ENCODE measurements at regions not wholly inside any gene's neighbourhood (a gene's known extent, or its start where the extent isn't known, plus 50 kb on each side); places are given as distances from the start of the nearest gene placed in this dataset.

DNA sequence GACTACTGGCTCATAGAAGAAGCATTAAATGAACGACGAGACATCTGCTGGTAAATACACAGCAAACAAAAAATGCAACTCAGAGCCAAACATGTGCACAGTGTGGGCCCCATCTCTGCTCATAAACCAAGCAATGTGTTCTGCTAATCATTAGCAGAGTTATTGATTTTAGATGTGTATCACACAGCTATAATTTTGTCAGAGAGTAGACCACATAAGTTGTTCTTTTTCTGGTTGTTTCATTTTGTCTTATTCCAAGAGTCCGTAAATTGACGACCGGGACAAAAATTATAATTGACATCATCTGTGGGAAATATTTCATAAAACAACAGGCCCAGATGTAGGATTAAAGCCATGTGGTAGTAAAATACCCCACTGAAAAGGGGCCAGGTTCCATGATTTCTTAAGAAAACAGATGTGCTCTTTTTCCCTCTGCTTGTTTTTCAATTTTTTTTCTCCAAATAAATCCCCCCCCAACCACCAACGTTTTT, 423.6 kb downstream of the HAO1 start:
- no peak for TF ChIP-seq POLR2A (IDR thresholded peaks at IDR 0.05; ENCODE audit: low read depth, low read length)
- TF ChIP-seq PAX5 (IDR thresholded peaks at IDR 0.05; ENCODE audit: insufficient read depth, low read length, severe bottlenecking): no peak
- no peak for TF ChIP-seq TAF1 (IDR thresholded peaks at IDR 0.05; ENCODE audit: low read depth, low read length)
- TF ChIP-seq POLR2AphosphoS5 (IDR thresholded peaks at IDR 0.05; ENCODE audit: low read depth, low read length): no peak
- TF ChIP-seq SPI1 (IDR thresholded peaks at IDR 0.05; ENCODE audit: low read depth, low read length): no peak
- no peak for TF ChIP-seq POU2F2 (IDR thresholded peaks at IDR 0.05; ENCODE audit: low read depth, low read length)

Measured in GM12891 (cell line).